Femur (tissue), 1 donor: ENCODE measurements at regions not wholly inside any gene's neighbourhood (a gene's known extent, or its start where the extent isn't known, plus 50 kb on each side); places are given as distances from the start of the nearest gene placed in this dataset.
A peak's percentile ranks its signal among the peaks of the same experiment; 100 is the strongest.

ENCODE experiments used
- DNase-seq: peaks from one replicate; pipeline ENCODE4 v3.0.0-alpha.2; 2017

DNA sequence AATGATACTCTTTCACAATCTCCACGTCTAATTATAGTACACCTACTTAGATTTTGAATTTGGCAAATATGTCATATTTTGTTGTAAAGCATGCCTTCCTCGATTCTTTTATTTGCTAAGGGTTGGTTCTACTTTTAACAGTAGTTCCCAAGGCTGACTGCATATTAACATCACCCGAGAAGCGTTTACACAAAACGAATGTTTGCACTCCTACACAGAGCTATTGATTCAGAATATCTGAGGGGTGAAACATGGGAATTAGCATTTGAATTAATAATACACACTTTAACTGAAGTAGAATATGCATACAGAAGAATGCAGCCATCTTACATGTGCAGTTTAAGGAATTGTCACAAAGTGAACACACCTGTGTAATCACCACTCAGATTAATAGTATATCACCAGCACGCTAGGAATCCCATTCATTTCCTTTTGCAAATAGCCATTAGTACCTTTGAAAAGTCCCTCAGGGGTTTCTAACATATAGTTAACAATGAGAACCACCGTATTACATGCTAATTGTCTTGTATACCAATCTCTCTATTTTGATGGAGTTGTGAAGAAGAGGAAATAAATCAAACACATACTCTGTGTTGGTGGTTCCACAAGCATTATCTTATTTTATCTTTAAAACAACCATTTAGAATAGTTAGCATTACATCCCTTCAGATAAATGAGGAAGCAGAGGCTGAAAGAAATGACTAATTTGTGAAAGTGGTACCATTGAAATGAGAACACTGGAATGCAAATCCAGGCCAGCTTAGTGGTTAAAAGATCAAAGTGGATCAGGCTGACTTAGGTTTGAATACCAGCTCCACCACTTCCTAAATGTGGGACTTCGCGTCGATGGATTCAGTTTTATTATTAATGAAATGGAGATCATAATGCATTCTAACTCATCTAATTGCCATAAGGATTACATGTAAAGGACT, 317.6 kb downstream of the HDGFL1 start:
- DNase-seq: no peak

- no peak for DNase-seq
These were observed 318.9 kb downstream of the HDGFL1 start for GRCh38 chr6:22888163-22888752.

- DNase-seq: no peak
These were observed 322.6 kb downstream of the HDGFL1 start for GRCh38 chr6:22891934-22892333.

GRCh38 chr6:22892452-22892851, 323.1 kb downstream of the HDGFL1 start:
- DNase-seq: no peak

DNA sequence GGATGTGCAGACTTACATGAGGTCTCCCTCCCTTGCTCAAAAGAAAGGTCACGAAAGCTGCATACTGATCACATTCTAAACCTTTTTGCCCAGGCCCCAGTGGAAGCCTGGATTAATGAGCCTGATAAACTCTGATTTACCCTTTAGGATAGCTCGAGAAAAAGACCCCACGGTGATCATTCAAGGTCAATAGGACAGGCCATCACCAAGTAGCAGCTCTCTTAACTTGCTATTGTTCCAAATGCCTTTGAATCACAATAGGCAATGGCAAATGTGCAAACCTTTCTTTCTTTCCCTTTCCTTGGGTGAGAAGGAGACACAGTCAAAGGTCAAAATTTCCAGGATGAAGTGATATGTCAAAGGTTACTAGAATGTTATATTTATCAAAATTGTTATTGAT, 327.3 kb downstream of the HDGFL1 start:
- no peak for DNase-seq

DNA sequence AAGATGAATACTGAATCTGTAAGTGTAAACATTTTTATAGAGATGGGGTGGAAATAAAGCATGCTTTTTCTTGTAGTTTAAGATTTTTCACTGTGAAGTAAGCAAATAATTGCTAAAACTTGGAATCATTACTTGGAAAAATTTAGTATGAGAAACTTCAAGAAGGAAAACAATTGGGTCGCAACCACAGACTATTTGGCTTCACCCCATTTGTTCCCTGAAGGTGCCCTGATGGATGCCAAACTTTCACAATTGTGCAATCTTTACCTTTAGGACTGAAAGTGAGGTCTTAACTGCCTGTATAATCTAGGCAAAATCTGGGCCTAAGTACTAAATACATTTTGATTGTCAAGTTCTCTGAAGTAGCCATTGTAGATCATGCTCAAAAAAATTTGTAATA, 330.1 kb downstream of the HDGFL1 start:
- DNase-seq: no peak

DNA sequence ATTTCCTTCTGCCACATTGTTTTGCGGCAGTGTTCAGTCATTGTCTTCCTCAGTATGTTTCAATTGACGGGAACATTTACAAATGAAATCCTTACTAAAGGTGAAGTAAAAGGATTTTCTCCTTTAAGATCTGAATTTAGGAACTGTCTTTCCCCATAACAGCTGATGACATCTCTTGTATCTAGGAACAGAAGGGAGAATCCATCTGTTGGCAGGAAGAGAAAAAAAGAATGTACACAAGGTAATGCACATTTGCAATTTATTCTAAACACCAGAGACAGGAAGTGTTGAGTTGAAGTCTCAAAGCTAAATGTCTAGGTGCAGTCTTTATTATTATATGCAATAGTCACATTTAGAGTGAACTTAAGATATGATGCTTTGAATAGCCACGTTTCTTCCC, 334.5 kb downstream of the HDGFL1 start:
- DNase-seq: no peak

DNA sequence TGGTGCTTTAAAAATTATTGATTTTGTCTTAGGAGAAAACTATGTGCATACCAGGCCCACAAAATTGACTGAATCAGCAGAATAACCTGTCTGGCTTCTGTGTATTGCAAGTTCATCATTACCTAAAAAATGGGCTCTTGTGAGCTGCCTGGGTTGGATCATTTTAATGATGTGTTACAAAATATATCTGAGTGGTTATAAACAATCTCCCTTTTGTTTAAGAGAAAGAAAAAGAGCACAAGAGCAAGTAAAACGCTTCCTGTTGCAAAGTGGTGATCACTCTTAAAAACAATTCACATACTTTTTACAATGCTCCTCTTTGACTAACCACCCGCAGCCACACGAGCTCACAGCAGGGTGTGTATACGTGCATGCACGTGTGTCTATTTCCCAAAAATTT, 335.1 kb downstream of the HDGFL1 start:
- no peak for DNase-seq

- no peak for DNase-seq
These were observed 336.8 kb downstream of the HDGFL1 start for GRCh38 chr6:22906091-22906549.

GRCh38 chr6:22907085-22907484, 337.7 kb downstream of the HDGFL1 start:
- no peak for DNase-seq

DNA sequence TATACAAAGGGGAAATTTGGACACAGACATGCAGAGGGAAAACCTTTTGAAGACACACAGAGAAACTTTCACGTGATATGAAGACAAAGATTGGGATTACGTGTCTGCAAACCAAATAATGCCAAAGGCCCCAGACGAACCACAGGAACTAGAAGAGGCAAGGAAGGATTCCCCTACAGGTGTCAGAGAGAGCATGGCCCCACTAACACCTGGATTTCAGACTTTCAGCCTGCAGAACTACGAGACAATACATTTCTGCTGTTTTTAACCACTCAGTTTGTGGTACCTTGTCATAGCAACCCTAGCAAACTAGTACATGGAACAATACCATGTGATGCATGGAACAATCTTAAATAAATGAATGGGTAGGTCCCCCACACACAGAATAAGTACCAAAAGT, 341.0 kb downstream of the HDGFL1 start:
- DNase-seq: no peak

DNA sequence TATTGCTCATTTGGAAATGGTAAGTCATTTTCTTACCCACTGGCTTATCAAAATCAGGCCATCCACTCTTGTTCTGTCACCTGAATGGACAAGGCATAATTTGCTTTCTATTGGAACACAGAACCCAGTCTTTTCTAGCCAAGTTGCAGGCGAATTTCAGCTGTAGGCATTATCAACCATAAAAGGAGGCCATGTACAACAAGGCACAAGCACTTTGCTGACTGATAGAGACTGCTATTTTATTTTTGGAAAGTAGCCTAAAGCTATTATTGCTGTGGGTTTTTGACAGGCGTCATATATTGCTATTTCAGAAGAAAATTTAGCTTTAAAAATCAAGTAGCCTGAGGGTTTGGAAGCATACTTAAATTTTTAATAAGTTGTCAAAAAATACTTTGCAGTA, 344.2 kb downstream of the HDGFL1 start:
- DNase-seq: no peak

- no peak for DNase-seq
These were observed 348.0 kb downstream of the HDGFL1 start for GRCh38 chr6:22917344-22917743.

DNA sequence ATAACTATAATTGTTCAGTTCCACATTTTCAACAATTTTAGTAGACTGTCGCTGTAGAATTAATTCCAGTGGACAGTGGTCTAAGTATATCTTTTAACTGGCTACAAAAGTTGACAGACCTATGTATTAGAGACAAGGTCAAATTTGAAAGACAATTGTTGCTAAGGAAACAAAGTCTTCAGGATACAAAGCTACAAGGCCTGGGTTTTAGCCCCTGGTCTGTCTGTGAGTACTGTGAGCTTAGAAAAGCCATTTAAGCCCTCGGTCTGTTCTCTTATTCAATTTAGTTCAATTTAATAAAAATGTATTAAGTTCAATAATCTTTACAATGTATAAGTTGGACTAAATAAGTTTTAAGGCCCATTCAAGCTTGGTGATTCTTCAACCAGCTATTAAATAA, 352.5 kb downstream of the HDGFL1 start:
- DNase-seq: no peak

- no peak for DNase-seq
These were observed 356.0 kb downstream of the HDGFL1 start for GRCh38 chr6:22925304-22925835.

DNA sequence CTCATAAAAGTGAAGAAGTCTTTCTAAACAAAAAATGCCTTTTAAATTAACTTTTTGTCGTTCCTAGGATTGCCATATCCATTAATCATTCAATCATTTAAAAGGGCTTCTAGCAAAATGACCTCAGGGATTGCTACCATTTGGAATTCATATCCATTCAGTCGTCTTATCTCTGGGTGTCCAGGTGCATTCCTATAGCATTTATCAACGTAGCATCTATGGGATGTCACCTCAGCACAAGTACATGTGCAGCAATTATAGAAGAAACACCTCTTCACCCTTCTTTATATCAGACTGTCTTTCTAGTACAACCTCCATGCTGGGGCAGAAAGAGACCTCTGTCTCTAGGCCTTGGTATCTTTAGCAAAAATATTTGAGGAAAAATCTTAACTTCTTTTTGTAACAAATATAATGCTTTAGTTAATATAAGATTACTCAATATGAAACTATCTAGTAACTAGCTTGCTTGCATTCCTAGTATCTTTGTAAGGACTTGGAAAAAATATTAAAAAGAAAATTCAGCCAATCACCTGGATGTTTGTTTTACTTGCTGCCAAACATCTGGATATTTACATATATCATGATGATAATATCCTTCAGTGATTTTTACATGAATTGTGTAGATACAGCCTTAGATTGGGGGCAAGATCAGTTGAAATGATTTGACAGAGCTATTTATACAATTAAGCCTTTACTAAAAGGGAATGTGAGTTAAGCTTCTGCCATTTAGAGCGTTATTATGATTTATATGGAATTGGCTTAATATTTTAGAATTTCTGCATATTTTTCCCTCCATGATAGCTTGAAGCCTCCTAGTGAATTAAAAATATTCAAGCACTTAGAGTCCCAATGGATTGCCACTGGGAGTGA, 356.8 kb downstream of the HDGFL1 start:
- no peak for DNase-seq

- peak; percentile 31 for DNase-seq
These were observed 357.5 kb downstream of the HDGFL1 start for GRCh38 chr6:22926790-22927354.

GRCh38 chr6:22928775-22929174, 359.4 kb downstream of the HDGFL1 start:
- no peak for DNase-seq

DNA sequence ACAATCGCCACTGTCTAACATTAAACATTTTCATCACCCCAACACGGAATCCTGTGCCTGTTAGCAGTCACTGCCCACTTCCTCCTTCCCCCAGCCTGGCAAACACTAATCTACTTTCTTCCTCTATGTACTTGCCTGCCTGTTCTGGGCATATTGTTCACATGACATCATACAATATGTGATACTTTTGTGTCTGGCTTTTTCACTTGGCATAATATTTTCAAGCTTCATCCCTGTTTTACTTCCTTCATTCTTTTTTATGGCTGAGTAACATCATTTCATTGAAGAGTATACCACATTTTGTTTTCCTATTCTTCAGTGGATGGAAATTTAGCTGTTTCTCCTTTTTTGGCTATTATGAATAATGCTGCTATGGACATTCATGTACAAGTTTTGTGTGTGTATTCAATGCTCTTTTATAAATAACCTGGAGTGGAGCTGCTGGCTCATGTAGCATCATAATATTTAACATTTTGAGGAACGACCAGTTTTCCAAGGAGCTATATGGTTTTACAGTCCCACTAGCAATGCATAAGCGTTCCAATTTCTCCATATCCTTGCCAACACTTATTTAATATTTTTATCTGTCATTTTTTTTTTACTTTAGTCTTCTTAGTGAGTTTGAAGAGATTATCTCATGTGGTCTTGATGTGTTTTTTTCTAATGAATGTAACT, 360.1 kb downstream of the HDGFL1 start:
- DNase-seq: peak; percentile 26

- no peak for DNase-seq
These were observed 371.4 kb downstream of the HDGFL1 start for GRCh38 chr6:22940581-22941290.

DNA sequence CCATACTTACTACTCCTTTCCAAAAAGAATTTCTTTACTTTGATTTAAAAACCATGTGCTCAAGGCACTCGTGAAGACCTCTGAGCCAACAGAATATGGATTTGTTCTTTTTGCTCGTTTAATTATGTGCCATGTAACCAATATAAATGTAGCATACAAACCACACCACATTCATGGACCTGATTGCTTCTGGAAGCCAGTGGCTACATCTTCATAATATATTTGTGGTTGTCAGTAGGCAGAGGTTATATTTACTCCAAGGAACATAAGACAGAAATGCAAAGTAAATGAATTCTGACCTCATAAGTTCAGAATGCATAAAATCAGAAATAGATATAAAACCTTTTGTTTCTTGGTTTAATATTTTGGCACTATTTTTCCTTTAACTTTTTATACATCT, 373.0 kb downstream of the HDGFL1 start:
- no peak for DNase-seq
